Heart right ventricle (tissue), 16 donors: ENCODE measurements at regions not wholly inside any gene's neighbourhood (a gene's known extent, or its start where the extent isn't known, plus 50 kb on each side); places are given as distances from the start of the nearest gene placed in this dataset.

Experiments
- ATAC-seq, 8 donors: fragments of 200-7000 bp; cut with Tn5 transposase; one replicate each; pipeline ENCODE4 v1.9.1; 2020; ENCODE audit warnings: mild to moderate bottlenecking in 8 of 8, moderate library complexity in 8 of 8, moderate number of reproducible peaks in 1 of 8
- DNase-seq, 2 donors: peaks; one replicate each; pipeline ENCODE4 v3.0.0-alpha.2; 2020
- H3K27ac ChIP-seq, 10 donors: fragments of 200-600 bp; sonication (generic) in 2 of 10; one replicate each; pipeline versions ENCODE4 v1.5.0 to v1.8.0; 2020 to 2022; ENCODE audit warnings: mild to moderate bottlenecking in 3 of 10
- H3K27me3 ChIP-seq, 7 donors: fragments of 200-600 bp; one replicate each; pipeline ENCODE4 v1.8.0; 2021 to 2022; ENCODE audit warnings: mild to moderate bottlenecking in 2 of 7
- H3K36me3 ChIP-seq, 9 donors: fragments of 200-600 bp; sonication (generic) in 1 of 9; one replicate each; pipeline versions ENCODE4 v1.5.0 to v1.8.0; 2020 to 2022; ENCODE audit warnings: mild to moderate bottlenecking in 2 of 9
- H3K4me1 ChIP-seq, 9 donors: fragments of 200-600 bp; sonication (generic) in 1 of 9; one replicate each; pipeline versions ENCODE4 v1.5.0 to v1.8.0; 2020 to 2022; ENCODE audit warnings: mild to moderate bottlenecking in 4 of 9
- H3K4me3 ChIP-seq, 10 donors: fragments of 200-600 bp; sonication (generic) in 2 of 10; one replicate each; pipeline versions ENCODE4 v1.5.0 to v1.8.0; 2020 to 2022; ENCODE audit warnings: mild to moderate bottlenecking in 7 of 10, moderate library complexity in 2 of 10
- H3K9me3 ChIP-seq, 11 donors: fragments of 200-600 bp in 10 of 11; sonication (generic) in 2 of 11; one replicate each; pipeline versions ENCODE4 v1.5.0 to v1.8.0; 2013 to 2022; ENCODE audit warnings: mild to moderate bottlenecking in 2 of 11, control low read depth in 1 of 11, moderate library complexity in 1 of 11
- CTCF ChIP-seq, 9 donors: fragments of 200-600 bp; sonication (generic) in 2 of 9; IDR thresholded peaks; one replicate each; pipeline versions ENCODE4 v1.5.0 to v1.8.0; 2021 to 2022; ENCODE audit warnings: antibody characterized with exemption in 9 of 9, mild to moderate bottlenecking in 5 of 9, moderate library complexity in 1 of 9
- WGBS, 2 donors: extraction: QIAGEN DNeasy Blood & Tissue Kit; methylation state at CpG; one replicate each; pipeline ENCODE4 v1.1.7; 2013; ENCODE audit warnings: inconsistent platforms in 1 of 2; 5-methylcytosine and 5-hydroxymethylcytosine counted together
- intact Hi-C, 10 donors: fragments of 100-400 bp; cut with DNase I; formaldehyde crosslinking; loops; one replicate each; pipeline versions ENCODE4 v1.11.1 to v1.14.2; 2022
- donor health status: Arrhythmogenic right ventricular cardiomyopathy.
- donor health status: ischemic (EF 13 %, LVEDD 7.1; RV severe dilation, severe dysfunction).
- donor health status: healthy with polysubstance abuse.
- donor health status: DM: no; HTN: yes; CAD: no.
- donor health status: DM: no; HTN: no; CAD: no.
- donor health status: ischemic (EF 25% LVEDD 6.9; RV normal size, moderate dysfunction).
- donor health status: ischemic (EF 25% LVEDD 5.7; RV mildly dilated, moderate dysfunction).
- donor health status: healthy.
- donor health status: DM: yes; HTN: yes; CAD: no.
- donor health status: Ischemic cardiomyopathy.
- donor health status: ischemic (EF 35%, LVEDD 5.7; RV mildly dilated, moderate dysfunction).
- donor health status: nonischemic (EF 11% LVEDD 7.7; RV severe dilation, severe dysfunction).
- donor health status: DM: yes; HTN: yes; CAD: no.
- donor health status: PGD.
- donor health status: ischemic (EF 29% LVEDD 5.4; RV normal size, mild dysfunction).
- donor health status: nonischemic (EF 23%, LVEDD 6.1; RV moderate dilation, normal function).

DNA sequence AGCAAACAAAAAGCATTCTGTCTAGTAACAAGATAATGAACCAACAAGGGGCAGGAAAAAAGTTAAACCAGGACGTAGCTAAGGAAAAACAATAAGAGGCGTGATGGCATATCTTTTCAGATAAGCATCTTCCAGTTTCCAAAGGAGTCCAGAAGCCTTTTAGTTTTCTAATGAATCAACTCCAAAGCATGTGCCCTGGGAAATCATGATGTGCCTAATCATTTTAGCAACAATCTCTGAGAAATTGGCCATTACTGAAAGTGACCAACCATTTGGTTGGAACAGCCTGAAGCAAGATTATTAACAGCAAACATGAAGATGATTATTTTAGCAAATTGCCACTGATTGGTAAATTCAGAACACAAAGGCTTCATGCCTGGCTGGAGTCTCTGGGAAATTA is 440.9 kb upstream of the MAF start:
- intact Hi-C loops, result no loop called here
- peaks cover 0 to 8% (median 0%) of the 10 kb centered on the region in 11 donors for H3K9me3 ChIP-seq
- H3K27ac ChIP-seq, result no peak overlapping the region
- H3K27me3 ChIP-seq, result peaks cover 0 to 18% (median 7%) of the 10 kb centered on the region in 7 donors
- 37 to 52% methylated on average over 2 of the region's 2 CpGs for WGBS, 2 donors
- ATAC-seq (no peak), DNase-seq (no peak)
- TF ChIP-seq CTCF (IDR thresholded peaks at IDR 0.05), result no peak
- no peaks in the 10 kb centered on the region for H3K36me3 ChIP-seq
- H3K4me3 ChIP-seq, result no peak overlapping the region
- H3K4me1 ChIP-seq, result peaks cover 0 to 9% (median 0%) of the 10 kb centered on the region in 9 donors

- DNase-seq (no peak), ATAC-seq (no peak)
- peaks cover 0 to 8% (median 0%) of the 10 kb centered on the region in 11 donors for H3K9me3 ChIP-seq
- peaks cover 0 to 18% (median 6%) of the 10 kb centered on the region in 7 donors for H3K27me3 ChIP-seq
- WGBS, 2 donors, result 85 to 89% methylated on average over 3 of the region's 3 CpGs
- TF ChIP-seq CTCF (IDR thresholded peaks at IDR 0.05), result no peak
- H3K4me1 ChIP-seq, result peaks cover 0 to 3% (median 0%) of the 10 kb centered on the region in 9 donors
- no peaks in the 10 kb centered on the region for H3K36me3 ChIP-seq
- intact Hi-C loops, result no loop called here
- H3K4me3 ChIP-seq, result no peak overlapping the region
- H3K27ac ChIP-seq, result no peak overlapping the region
Observed at GRCh38 chr16:80040814-80041213, 440.3 kb upstream of the MAF start.

DNA sequence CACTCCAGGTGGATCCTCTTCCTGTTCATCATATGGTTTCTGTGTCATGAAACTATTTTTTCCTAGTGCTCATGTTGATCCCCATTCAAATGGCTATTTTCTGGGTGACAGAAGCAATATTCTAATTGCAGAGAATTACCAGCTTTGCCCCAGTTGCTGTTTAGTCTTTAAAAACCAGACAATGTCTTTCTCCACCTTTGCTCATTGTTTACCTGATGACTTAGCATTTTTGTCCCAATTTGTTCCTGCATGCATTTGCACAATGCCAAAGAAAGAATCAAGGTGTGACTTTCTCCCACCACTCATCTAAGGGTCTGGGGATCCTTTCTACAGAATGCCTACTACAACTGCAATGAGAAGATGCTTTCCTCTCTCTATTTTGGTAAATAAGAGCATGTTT is 439.9 kb upstream of the MAF start:
- H3K27me3 ChIP-seq, result peaks cover 0 to 16% (median 2%) of the 10 kb centered on the region in 7 donors
- H3K4me3 ChIP-seq, result no peak overlapping the region
- H3K4me1 ChIP-seq, result no peaks in the 10 kb centered on the region
- no peak overlapping the region for H3K27ac ChIP-seq
- ATAC-seq, result no peak
- H3K36me3 ChIP-seq, result no peaks in the 10 kb centered on the region
- TF ChIP-seq CTCF (IDR thresholded peaks at IDR 0.05), result no peak
- peaks cover 0 to 8% (median 0%) of the 10 kb centered on the region in 11 donors for H3K9me3 ChIP-seq
- DNase-seq, result no peak
- intact Hi-C loops, result no loop called here

- Histone ChIP-seq H3K4me1 (no peaks in the 10 kb centered on the region), H3K27ac (no peak overlapping the region), H3K4me3 (no peak overlapping the region), H3K36me3 (no peaks in the 10 kb centered on the region), H3K27me3 (peaks cover 0 to 13% (median 0%) of the 10 kb centered on the region in 7 donors), H3K9me3 (peaks cover 0 to 8% (median 0%) of the 10 kb centered on the region in 11 donors)
- intact Hi-C loops, result no loop called here
- ATAC-seq (no peak), DNase-seq (no peak)
- no peak for TF ChIP-seq CTCF (IDR thresholded peaks at IDR 0.05)
- 81% methylated on average over 2 of the region's 2 CpGs for WGBS, 2 donors
Observed at GRCh38 chr16:80039777-80040176, 439.2 kb upstream of the MAF start.
